ENCODE measurements at regions not wholly inside any gene's neighbourhood (a gene's known extent, or its start where the extent isn't known, plus 50 kb on each side); places are given as distances from the start of the nearest gene placed in this dataset.

GRCh38 chr1:47681735-47682134 is 243.9 kb downstream of the FOXD2 start:
- TF ChIP-seq, protein P1, sequence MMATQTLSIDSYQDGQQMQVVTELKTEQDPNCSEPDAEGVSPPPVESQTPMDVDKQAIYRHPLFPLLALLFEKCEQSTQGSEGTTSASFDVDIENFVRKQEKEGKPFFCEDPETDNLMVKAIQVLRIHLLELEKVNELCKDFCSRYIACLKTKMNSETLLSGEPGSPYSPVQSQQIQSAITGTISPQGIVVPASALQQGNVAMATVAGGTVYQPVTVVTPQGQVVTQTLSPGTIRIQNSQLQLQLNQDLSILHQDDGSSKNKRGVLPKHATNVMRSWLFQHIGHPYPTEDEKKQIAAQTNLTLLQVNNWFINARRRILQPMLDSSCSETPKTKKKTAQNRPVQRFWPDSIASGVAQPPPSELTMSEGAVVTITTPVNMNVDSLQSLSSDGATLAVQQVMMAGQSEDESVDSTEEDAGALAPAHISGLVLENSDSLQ (IDR thresholded peaks at IDR 0.05), result no peak
- no peak for TF ChIP-seq BHLHE40 (IDR thresholded peaks at IDR 0.05; ENCODE audit: borderline replicate concordance)
- TF ChIP-seq LEF1 (IDR thresholded peaks at IDR 0.05; ENCODE audit: borderline replicate concordance), result no peak
- no peak for TF ChIP-seq TARDBP (IDR thresholded peaks at IDR 0.05)
- no peak for TF ChIP-seq FOXA1 (IDR thresholded peaks at IDR 0.05)
- TF ChIP-seq SP1 (IDR thresholded peaks at IDR 0.05), result no peak
- TF ChIP-seq NFRKB (IDR thresholded peaks at IDR 0.05), result no peak
- TF ChIP-seq FOXM1 (IDR thresholded peaks at IDR 0.05; ENCODE audit: borderline replicate concordance), result no peak
- TF ChIP-seq ZNF384 (IDR thresholded peaks at IDR 0.05), result no peak

Data from HEK293T (cell line).